Neuronal stem cell (in vitro differentiated cells): ENCODE measurements at regions not wholly inside any gene's neighbourhood (a gene's known extent, or its start where the extent isn't known, plus 50 kb on each side); places are given as distances from the start of the nearest gene placed in this dataset.

Experiments
- DNase-seq: peaks from one replicate; pipeline ENCODE4 v3.0.0-alpha.2; 2013; ENCODE audit warnings: low spot score
- H2AFZ ChIP-seq: one replicate; pipeline ENCODE4 v1.6.1; 2013; ENCODE audit warnings: mild to moderate bottlenecking, low read length, inconsistent platforms
- H2AK5ac ChIP-seq: 2 replicates; pipeline ENCODE4 v1.6.1; 2013; ENCODE audit warnings: low read depth, mild to moderate bottlenecking, inconsistent platforms, low read length, moderate library complexity, mixed read lengths
- H2BK120ac ChIP-seq: 2 replicates; pipeline ENCODE4 v1.6.1; 2013; ENCODE audit warnings: low read depth, mild to moderate bottlenecking, inconsistent platforms, low read length, moderate library complexity, mixed read lengths
- H2BK12ac ChIP-seq: one replicate; pipeline ENCODE4 v1.6.1; 2013; ENCODE audit warnings: low read length, inconsistent platforms
- H2BK15ac ChIP-seq: 2 replicates; pipeline ENCODE4 v1.6.1; 2013; ENCODE audit warnings: mild to moderate bottlenecking, low read length, inconsistent platforms, mixed read lengths
- H2BK5ac ChIP-seq: one replicate; pipeline ENCODE4 v1.6.1; 2013; ENCODE audit warnings: inconsistent platforms, mild to moderate bottlenecking, low read length, moderate library complexity
- H3K14ac ChIP-seq: one replicate; pipeline ENCODE4 v1.6.1; 2013; ENCODE audit warnings: low read length, inconsistent platforms
- H3K18ac ChIP-seq: 2 replicates; pipeline ENCODE4 v1.6.1; 2013; ENCODE audit warnings: low read length, inconsistent platforms
- H3K23ac ChIP-seq: 2 replicates; pipeline ENCODE4 v1.6.1; 2013; ENCODE audit warnings: low read depth, mild to moderate bottlenecking, mixed read lengths, low read length, inconsistent platforms; ENCODE audit not compliant: poor library complexity
- H3K27ac ChIP-seq: replicated peaks from 3 replicates; pipeline ENCODE4 v1.5.1; 2013; ENCODE audit warnings: low read length, inconsistent platforms
- H3K27me3 ChIP-seq, 3 experiments: 2 replicates each; pipeline ENCODE4 v1.6.1; 2013; ENCODE audit warnings: low read length in 3 of 3, mild to moderate bottlenecking in 2 of 3, inconsistent platforms in 1 of 3, low read depth in 1 of 3, mixed read lengths in 1 of 3, moderate library complexity in 1 of 3; ENCODE audit not compliant: control insufficient read depth in 3 of 3, insufficient read depth in 3 of 3
- H3K36me3 ChIP-seq, 2 donors: replicated peaks in 1 of 2; 2 replicates each; pipeline ENCODE4 v1.6.1; 2013; ENCODE audit warnings: low read length in 2 of 2; ENCODE audit not compliant: control insufficient read depth in 2 of 2, insufficient read depth in 2 of 2
- H3K4ac ChIP-seq: 2 replicates; pipeline ENCODE4 v1.6.1; 2013; ENCODE audit warnings: inconsistent platforms, mild to moderate bottlenecking, low read length, moderate library complexity
- H3K4me1 ChIP-seq, 2 donors: 1 replicate in 1 of 2; 2 replicates in 1 of 2; pipeline ENCODE4 v1.6.1; 2013; ENCODE audit warnings: low read length in 2 of 2, low read depth in 1 of 2; ENCODE audit not compliant: control insufficient read depth in 2 of 2, insufficient read depth in 1 of 2
- H3K4me2 ChIP-seq: one replicate; pipeline ENCODE4 v1.6.1; 2013; ENCODE audit warnings: mild to moderate bottlenecking, low read length, inconsistent platforms; ENCODE audit not compliant: insufficient read depth, poor library complexity, severe bottlenecking
- H3K4me3 ChIP-seq, 2 donors: 2 replicates each; pipeline ENCODE4 v1.5.1; 2013; ENCODE audit warnings: low read length in 2 of 2, mild to moderate bottlenecking in 2 of 2, inconsistent platforms in 1 of 2, moderate library complexity in 1 of 2
- H3K79me1 ChIP-seq: one replicate; pipeline ENCODE4 v1.6.1; 2013; ENCODE audit warnings: low read depth, mild to moderate bottlenecking, inconsistent platforms, low read length, moderate library complexity
- H3K9ac ChIP-seq: one replicate; pipeline ENCODE4 v1.6.1; 2013; ENCODE audit warnings: mild to moderate bottlenecking, low read depth, low read length, inconsistent platforms; ENCODE audit not compliant: poor library complexity
- H3K9me3 ChIP-seq, 2 donors: replicated peaks in 1 of 2; 2 replicates each; pipeline versions ENCODE3 to v1.6.1; 2013; ENCODE audit warnings: low read length in 2 of 2, mild to moderate bottlenecking in 2 of 2, inconsistent platforms in 1 of 2, low read depth in 1 of 2, mixed read lengths in 1 of 2, moderate library complexity in 1 of 2; ENCODE audit not compliant: control insufficient read depth in 2 of 2, insufficient read depth in 1 of 2
- H4K8ac ChIP-seq: one replicate; pipeline ENCODE4 v1.6.1; 2013; ENCODE audit warnings: low read depth, mild to moderate bottlenecking, inconsistent platforms, low read length, moderate library complexity
- H4K91ac ChIP-seq: one replicate; pipeline ENCODE4 v1.6.1; 2013; ENCODE audit warnings: low read length, low read depth, mild to moderate bottlenecking, inconsistent platforms; ENCODE audit not compliant: poor library complexity
- WGBS, 2 donors: extraction: QIAGEN DNeasy Blood & Tissue Kit; methylation state at CpG; one replicate each; pipeline ENCODE4 v1.1.7; 2013; ENCODE audit warnings: missing lambda C conversion rate in 2 of 2, mixed read lengths in 1 of 2; ENCODE audit not compliant: insufficient read length in 2 of 2, insufficient replicate concordance in 1 of 2; ENCODE audit errors: extremely low coverage in 2 of 2; 5-methylcytosine and 5-hydroxymethylcytosine counted together

GRCh38 chr5:144788556-144788955 is 617.9 kb downstream of the KCTD16 start:
- DNase-seq, result no peak
- H2AK5ac ChIP-seq, result no peak overlapping the region
- H3K36me3 ChIP-seq, result no peaks in the 10 kb centered on the region
- no peak overlapping the region for H2BK5ac ChIP-seq
- H3K4me2 ChIP-seq, result no peak overlapping the region
- H3K4me3 ChIP-seq, result no peak overlapping the region
- no peaks in the 10 kb centered on the region for H3K27me3 ChIP-seq
- H3K18ac ChIP-seq, result no peak overlapping the region
- no CpG with 5 or more reads among the region's 3 CpGs for WGBS, 2 donors
- H3K9me3 ChIP-seq, result peaks cover 0 to 4% of the 10 kb centered on the region in 2 donors
- H4K91ac ChIP-seq, result no peak overlapping the region
- H3K79me1 ChIP-seq, result no peaks in the 10 kb centered on the region
- no peak overlapping the region for H2BK15ac ChIP-seq
- H2AFZ ChIP-seq, result no peak overlapping the region
- H3K9ac ChIP-seq, result no peak overlapping the region
- no peak overlapping the region for H3K4ac ChIP-seq
- H3K23ac ChIP-seq, result no peak overlapping the region
- H2BK120ac ChIP-seq, result no peak overlapping the region
- H3K4me1 ChIP-seq, result no peaks in the 10 kb centered on the region
- H2BK12ac ChIP-seq, result no peak overlapping the region
- no peak overlapping the region for H3K14ac ChIP-seq
- no peak overlapping the region for H4K8ac ChIP-seq
- no peak overlapping the region for H3K27ac ChIP-seq

DNA sequence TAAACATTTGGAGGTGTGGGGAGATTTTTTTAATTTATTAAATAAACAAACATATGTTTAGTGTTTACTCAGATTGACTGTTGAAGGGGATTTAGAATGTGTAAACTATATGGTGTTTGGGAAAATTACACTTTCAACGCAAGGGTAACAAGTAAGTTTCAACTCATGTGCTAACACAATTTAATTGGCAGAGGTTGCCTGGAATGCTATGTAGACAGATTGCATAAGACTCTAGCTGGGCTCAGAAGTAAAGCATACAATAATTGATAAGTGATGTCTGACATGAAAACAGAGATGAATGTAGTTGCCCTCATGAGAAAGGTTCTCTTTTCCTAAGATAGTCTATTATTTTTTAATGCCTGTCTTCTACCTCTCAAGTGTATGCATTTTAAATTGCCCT is 617.4 kb downstream of the KCTD16 start:
- H3K4me1 ChIP-seq, result no peaks in the 10 kb centered on the region
- H3K27me3 ChIP-seq, result no peaks in the 10 kb centered on the region
- no peak overlapping the region for H2AK5ac ChIP-seq
- no peak overlapping the region for H3K23ac ChIP-seq
- H3K4me3 ChIP-seq, result no peak overlapping the region
- H3K9ac ChIP-seq, result no peak overlapping the region
- H3K9me3 ChIP-seq, result peaks cover 0 to 3% of the 10 kb centered on the region in 2 donors
- no peak overlapping the region for H2BK120ac ChIP-seq
- no peak overlapping the region for H2BK15ac ChIP-seq
- H3K14ac ChIP-seq, result no peak overlapping the region
- no peak overlapping the region for H2AFZ ChIP-seq
- H4K8ac ChIP-seq, result no peak overlapping the region
- no peak overlapping the region for H3K27ac ChIP-seq
- WGBS, 2 donors, result no CpG with 5 or more reads among the region's 1 CpG
- H2BK12ac ChIP-seq, result no peak overlapping the region
- no peak overlapping the region for H3K18ac ChIP-seq
- H3K79me1 ChIP-seq, result no peaks in the 10 kb centered on the region
- H3K4ac ChIP-seq, result no peak overlapping the region
- no peak overlapping the region for H4K91ac ChIP-seq
- no peaks in the 10 kb centered on the region for H3K36me3 ChIP-seq
- H2BK5ac ChIP-seq, result no peak overlapping the region
- DNase-seq, result no peak
- H3K4me2 ChIP-seq, result no peak overlapping the region

DNA sequence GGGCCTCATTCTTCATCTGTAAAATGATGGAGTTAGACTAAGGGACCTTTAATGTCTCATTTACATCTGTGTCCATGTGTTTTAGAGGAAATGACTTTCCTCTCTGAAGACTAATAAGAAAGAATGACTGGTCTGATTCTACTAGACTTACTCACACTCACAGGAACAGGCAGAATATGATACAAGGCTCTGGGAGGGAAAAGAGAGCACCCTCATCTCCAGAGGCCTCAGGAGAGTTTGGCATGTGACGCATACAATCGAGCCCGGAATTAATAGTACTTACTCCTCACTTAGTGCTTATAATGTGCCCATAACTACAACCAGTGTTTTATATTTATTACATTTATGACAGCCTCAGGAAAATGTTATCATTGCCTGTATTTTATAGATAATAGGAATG is 608.7 kb downstream of the KCTD16 start:
- H3K4me1 ChIP-seq, result no peaks in the 10 kb centered on the region
- WGBS, 2 donors, result no CpG with 5 or more reads among the region's 3 CpGs
- H4K8ac ChIP-seq, result no peak overlapping the region
- H3K14ac ChIP-seq, result no peak overlapping the region
- H2BK5ac ChIP-seq, result no peak overlapping the region
- no peaks in the 10 kb centered on the region for H3K9me3 ChIP-seq
- H3K4me2 ChIP-seq, result no peak overlapping the region
- no peak overlapping the region for H2BK120ac ChIP-seq
- no peak overlapping the region for H4K91ac ChIP-seq
- no peak for DNase-seq
- no peak overlapping the region for H3K4ac ChIP-seq
- H2AK5ac ChIP-seq, result no peak overlapping the region
- no peak overlapping the region for H2BK12ac ChIP-seq
- no peak overlapping the region for H2BK15ac ChIP-seq
- H3K23ac ChIP-seq, result no peak overlapping the region
- no peak overlapping the region for H3K9ac ChIP-seq
- H2AFZ ChIP-seq, result no peak overlapping the region
- no peaks in the 10 kb centered on the region for H3K36me3 ChIP-seq
- H3K79me1 ChIP-seq, result no peaks in the 10 kb centered on the region
- H3K18ac ChIP-seq, result no peak overlapping the region
- H3K27ac ChIP-seq, result no peak overlapping the region
- no peaks in the 10 kb centered on the region for H3K27me3 ChIP-seq
- H3K4me3 ChIP-seq, result no peak overlapping the region

GRCh38 chr5:144778561-144778960 is 607.9 kb downstream of the KCTD16 start:
- Histone ChIP-seq H4K8ac (no peak overlapping the region), H3K27me3 (no peaks in the 10 kb centered on the region), H3K79me1 (no peaks in the 10 kb centered on the region), H3K4me3 (no peak overlapping the region), H3K23ac (no peak overlapping the region), H3K9ac (no peak overlapping the region), H2AFZ (no peak overlapping the region), H3K36me3 (no peaks in the 10 kb centered on the region), H2AK5ac (no peak overlapping the region), H2BK120ac (no peak overlapping the region), H4K91ac (no peak overlapping the region), H3K4me2 (no peak overlapping the region), H3K4me1 (no peaks in the 10 kb centered on the region), H3K27ac (no peak overlapping the region), H2BK12ac (no peak overlapping the region), H3K9me3 (no peaks in the 10 kb centered on the region), H3K14ac (no peak overlapping the region), H3K18ac (no peak overlapping the region), H3K4ac (no peak overlapping the region), H2BK15ac (no peak overlapping the region), H2BK5ac (no peak overlapping the region)
- no CpG with 5 or more reads among the region's 2 CpGs for WGBS, 2 donors
- no peak for DNase-seq
